ENCODE measurements at regions not wholly inside any gene's neighbourhood (a gene's known extent, or its start where the extent isn't known, plus 50 kb on each side); places are given as distances from the start of the nearest gene placed in this dataset. TPM values are rescaled to one million over a fixed set of nuclear protein-coding genes. Genes with fewer than 3 reads are reported as not detected.

DNA sequence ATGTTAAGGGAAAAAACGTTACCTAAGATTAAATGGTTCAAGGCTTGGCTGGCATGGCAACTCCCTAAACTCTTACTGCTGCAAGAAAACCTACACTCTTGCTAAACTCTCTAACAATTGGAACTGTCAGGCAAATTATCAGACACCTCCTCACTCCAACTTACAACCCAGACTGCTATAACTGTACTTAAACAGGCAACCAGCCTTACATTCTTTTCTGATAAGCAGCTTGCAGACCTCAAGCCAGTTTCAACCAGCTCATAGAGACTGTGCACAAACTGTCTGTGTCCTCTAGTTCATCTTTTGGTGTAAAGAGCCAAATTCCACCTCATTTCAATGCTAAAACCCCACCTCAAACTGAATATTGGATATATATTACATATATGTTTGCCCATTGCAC lies 504.9 kb downstream of the UBE2NL start:
- DNase-seq (ENCODE audit: extremely low spot score in 2 of 2), result no peak
- TF ChIP-seq POLR2A (IDR thresholded peaks at IDR 0.05), result no peak
- TF ChIP-seq, protein P1, sequence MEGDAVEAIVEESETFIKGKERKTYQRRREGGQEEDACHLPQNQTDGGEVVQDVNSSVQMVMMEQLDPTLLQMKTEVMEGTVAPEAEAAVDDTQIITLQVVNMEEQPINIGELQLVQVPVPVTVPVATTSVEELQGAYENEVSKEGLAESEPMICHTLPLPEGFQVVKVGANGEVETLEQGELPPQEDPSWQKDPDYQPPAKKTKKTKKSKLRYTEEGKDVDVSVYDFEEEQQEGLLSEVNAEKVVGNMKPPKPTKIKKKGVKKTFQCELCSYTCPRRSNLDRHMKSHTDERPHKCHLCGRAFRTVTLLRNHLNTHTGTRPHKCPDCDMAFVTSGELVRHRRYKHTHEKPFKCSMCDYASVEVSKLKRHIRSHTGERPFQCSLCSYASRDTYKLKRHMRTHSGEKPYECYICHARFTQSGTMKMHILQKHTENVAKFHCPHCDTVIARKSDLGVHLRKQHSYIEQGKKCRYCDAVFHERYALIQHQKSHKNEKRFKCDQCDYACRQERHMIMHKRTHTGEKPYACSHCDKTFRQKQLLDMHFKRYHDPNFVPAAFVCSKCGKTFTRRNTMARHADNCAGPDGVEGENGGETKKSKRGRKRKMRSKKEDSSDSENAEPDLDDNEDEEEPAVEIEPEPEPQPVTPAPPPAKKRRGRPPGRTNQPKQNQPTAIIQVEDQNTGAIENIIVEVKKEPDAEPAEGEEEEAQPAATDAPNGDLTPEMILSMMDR (IDR thresholded peaks at IDR 0.05), result no peak
- no peak for TF ChIP-seq POLR2AphosphoS5 (IDR thresholded peaks at IDR 0.05; ENCODE audit: insufficient read depth in 1 of 2, low read depth in 1 of 2)

More for the DNA sequence above, 504.9 kb downstream of the UBE2NL start:
- Histone ChIP-seq H3K9me3 (no peaks in the 10 kb centered on the region), H3K36me3 (no peaks in the 10 kb centered on the region), H3K27ac (no peak overlapping the region), H3K4me3 (no peak overlapping the region), H3K27me3 (no peaks in the 10 kb centered on the region), H3K4me1 (no peaks in the 10 kb centered on the region)
- intact Hi-C loops (cut with DNase I), result no loop called here

Small RNA genes lying in the stretch of these regions (small RNA-seq; reads per million reads assigned to genes)
- not detected for gene AC234064.1
